ENCODE measurements at regions not wholly inside any gene's neighbourhood (a gene's known extent, or its start where the extent isn't known, plus 50 kb on each side); places are given as distances from the start of the nearest gene placed in this dataset.
"Not testable (repeated sequence)": the region's sequence is repeated elsewhere in the genome, so short reads cannot be mapped to it uniquely, and the experiment has no call there.

DNA sequence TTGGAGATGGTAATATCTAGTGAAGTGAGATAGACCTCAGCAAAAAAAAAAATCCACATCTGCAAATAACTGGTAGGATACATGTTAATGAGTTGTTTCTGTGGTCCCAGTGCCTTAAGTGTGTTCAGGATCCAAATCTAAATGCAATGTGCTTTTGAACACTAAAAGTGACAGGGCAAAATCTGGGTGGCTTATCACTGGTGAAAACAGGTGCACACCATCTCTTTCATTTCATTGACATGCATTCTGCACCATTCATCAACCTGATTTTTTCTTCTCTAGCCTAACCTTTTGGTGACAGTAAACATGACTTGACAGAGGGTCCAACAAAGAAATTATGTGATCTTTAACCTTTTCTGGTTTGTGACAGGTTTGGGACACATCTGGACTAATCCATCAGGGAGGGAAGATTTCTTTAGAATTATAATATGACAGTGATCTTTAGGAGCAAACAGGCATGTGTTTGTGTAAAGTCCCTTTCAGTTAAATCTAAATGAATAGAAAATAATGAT lies 201.6 kb upstream of the NEGR1 start:
- no peak for DNase-seq

DNA sequence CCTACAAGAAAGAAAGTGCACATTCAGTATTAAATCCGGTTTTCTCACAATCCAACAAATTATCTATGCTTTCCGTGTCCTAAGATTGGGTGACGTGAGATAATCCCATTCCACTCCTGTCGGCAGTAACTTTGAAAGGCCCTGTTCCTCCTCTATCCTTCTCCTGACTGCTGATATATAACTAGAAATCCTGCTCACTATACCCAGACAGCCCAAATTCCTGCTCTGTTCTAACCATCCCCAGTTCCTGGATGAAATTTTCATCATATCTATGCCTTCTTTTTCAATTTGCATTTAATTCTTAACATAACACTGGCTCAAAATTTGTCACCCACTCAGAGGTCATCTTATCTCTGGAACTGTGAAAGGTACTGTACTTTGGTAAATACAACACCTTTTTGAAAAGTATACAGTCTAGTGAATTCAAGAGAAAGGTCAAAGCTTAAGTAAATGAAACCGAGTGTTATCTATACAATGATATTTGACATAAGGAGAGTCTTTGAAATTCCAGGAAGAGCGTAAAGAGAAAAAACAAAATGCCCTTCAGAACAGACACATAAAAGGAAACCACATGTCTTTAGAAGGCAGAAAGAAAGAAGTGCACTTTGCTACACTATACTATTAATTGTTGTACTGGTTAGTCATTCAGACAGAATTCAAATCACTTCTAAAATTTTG lies 200.5 kb upstream of the NEGR1 start:
- no peak for DNase-seq

DNA sequence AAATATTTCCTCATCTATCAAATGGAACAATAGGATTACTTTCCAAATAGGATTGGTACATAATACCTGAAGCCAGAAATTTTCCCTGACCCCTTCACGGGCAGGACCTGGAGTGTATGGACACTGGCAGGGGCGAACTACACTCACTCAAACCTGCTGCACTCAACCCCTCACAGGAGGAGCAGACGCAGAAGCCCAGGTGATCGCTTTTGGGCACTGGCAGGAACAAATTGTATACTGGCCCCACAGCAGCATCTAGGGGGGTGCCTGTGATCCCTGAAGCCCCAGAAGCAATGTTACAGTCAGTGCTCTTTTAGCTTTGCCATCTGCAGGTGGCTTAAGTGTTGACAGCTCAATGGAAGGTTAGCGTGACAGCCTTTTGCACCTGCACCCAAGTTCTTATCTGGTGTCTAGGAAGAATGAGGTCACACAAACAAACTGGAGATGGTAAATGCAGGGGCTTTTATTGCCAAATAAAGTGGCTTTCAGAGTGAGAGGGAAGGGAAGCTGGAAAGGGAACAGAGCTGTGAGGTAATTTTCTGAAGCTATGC lies 199.2 kb upstream of the NEGR1 start:
- no peak for DNase-seq

DNA sequence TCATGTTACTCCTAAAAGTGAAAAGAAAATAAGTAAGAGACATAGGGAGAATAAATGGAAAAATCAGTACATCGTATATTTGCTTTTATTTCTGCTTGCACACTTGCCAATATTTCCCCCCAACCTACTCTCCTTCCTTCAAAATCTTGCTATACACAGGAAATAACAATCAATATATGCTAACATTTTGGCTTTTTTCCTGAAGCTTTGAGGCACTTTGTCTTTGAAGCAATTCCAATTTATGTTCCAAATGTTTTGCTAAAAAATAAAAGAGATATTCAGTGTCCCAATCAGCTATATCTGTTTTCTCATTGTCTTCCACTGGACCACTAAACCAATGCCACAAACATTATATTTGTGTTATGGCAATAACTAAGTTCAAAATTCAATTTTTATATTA lies 184.0 kb upstream of the NEGR1 start:
- DNase-seq: no peak

DNA sequence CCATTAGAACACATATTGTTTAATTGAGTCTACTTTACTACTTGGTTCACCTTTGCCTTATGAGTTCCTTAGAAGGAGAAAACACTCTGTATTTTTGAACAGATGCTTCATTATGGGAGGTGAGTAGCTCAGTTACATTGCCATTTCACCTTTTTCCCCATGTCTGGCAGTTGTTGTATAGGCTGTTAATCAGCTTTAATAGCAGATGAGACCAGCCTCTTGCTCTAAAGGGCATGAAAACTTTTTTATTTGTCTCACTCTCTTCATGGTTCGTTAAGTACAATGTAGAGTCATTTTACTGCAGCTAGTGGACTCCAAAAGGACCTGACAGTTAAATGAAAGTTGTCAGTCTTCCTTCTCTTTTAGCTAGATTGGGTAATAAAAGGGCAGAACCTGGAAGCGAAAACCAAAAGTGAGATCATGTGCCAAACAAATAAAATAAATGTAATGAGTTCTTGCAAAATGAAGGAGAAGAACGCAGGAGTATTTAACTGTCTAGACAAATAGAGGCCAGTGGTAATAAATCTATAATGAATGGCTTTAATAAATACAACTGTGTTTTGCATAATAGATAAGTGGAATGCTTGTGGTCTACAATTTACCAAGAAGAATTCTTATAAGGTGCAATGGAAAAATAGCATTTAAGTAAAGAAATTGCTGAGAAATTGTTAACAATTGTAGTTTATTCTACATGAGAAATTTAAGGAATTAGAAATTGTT lies 180.0 kb upstream of the NEGR1 start:
- DNase-seq: peak; percentile 29

DNA sequence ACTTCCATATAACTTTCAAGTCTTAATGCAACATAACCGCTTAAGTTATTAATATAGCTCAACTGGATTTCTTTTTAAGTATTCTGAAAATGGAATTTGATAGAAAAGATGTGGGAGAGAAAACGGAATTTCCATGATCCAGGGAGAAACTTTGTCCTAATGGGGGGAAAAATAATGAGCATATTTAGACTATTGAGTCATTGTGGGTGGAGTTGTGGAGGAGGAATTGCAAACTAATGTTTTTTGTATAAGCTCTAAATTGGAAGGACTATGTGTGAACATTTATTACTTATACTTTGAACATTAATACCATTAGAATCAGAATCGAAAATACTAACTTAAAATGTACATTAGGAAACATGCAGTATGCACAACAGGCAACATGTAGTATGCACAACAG lies 159.9 kb upstream of the NEGR1 start:
- DNase-seq: no peak

DNA sequence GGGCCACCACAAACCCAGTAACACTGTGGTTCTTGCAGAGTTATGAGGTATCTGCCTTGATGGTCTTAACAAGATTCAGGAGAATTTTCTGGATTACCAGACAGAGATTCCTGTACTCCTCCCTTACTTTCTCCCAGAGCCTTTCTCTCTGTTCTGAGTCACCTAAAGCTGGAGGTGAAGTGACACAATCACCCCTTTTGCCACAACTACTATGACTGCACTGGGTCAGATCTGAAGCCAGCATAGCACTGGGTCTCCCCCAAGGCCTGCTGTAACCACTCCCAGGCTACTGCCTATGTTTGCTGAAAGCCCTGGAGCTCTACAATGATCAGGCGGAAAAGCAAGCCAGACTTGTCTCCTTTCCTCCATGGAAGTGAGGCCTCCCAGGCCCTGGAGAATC lies 156.7 kb upstream of the NEGR1 start:
- DNase-seq: no peak

DNA sequence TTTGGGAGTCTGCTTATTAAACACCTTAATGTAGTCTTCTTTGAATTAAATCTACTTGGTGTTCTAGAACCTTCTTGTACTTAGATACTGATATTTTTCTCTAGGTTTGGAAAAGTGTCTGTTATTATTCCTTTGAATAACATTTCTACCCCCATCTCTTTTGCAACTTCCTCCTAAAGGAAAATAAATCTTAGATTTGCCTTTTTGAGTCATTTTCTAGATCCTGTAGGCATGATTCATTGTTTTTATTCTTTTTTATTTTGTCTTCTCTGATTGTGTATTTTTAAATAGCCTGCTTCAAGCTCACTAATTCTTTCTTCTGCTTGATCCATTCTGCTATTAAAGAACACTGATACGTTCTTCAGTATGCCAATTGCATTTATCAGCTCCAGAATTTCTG lies 155.9 kb upstream of the NEGR1 start:
- no peak for DNase-seq

DNA sequence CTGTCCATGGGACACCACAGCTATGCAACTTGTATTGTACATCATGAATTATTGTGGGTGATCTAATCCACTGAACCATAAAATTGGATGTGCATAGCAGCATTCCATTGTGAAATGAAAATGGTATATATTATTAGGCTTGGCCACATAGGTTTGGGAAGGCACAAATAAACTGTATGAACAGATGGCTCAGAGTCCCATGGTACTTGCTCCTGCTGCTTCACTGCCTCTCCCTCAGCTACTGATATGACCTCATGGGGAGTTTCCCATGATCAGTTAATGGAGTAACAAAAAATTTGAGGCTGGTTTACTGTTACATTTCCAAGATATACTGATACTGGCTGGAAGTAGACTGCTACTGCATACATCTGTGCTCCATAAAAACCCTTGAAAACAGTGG lies 152.7 kb upstream of the NEGR1 start:
- DNase-seq: peak; percentile 67

DNA sequence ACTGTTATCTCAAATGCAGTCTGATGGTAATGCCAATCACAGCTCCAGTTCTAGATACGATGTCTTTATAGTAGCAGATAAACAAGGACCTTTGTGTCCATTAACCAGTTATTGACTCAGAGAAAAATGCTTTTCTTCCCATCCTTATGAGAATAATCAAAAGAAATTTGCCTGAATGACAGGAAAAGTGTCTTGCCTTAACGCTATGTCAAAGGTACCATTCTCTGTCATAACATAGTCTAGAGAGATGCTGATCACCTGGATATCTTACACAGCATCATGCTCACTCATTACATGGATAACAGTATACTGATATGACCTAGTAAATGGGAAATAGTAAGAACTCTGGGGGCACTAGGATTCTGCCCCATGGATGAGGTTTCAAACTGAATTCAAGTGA lies 151.7 kb upstream of the NEGR1 start:
- DNase-seq: no peak

DNA sequence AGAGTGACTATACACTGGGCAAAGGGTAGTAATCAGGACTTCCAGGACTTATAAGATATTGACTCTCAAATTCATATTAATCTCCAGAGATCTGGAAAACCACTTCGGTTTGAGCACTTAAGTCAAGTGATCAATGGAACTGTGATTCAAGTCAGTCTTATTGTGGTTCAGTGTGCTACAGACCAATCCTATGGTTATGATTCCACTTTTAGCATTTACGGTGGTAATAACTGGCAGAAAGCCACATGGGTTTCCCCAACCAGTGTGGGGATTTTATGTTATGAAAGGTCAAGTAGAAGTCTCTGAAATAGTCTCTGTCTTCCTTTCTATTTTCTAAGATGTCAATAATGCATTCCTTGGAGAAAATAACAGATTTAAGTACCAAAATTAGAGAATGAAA lies 151.3 kb upstream of the NEGR1 start:
- no peak for DNase-seq

DNA sequence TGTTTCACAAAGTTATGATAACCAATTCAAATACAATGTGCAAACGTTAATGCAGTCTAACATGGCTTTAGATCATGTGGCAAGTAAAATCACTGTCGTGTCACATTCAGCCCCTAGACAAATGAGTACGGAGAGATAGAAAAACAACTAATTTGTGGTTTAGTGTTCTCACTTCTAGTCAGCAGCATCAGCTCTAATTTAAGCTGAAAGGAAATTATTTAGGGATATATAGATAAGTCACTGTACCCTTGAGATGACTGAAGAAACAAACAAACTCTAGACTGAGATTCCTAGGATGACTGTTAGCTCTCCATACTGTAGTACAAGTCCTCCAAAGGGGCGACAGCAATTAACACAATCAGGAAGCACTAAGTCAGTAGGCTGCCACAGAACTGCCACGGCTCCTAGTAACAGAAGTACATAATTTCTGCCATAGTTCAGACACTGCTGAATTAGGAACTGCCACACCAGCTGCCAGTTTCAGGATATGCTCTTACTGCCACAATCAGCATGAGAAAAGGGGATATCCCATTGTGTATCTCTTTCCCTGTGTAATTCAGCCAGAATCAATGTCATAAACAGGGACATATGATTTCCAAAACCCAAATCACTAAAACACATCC lies 150.4 kb upstream of the NEGR1 start:
- DNase-seq: no peak

DNA sequence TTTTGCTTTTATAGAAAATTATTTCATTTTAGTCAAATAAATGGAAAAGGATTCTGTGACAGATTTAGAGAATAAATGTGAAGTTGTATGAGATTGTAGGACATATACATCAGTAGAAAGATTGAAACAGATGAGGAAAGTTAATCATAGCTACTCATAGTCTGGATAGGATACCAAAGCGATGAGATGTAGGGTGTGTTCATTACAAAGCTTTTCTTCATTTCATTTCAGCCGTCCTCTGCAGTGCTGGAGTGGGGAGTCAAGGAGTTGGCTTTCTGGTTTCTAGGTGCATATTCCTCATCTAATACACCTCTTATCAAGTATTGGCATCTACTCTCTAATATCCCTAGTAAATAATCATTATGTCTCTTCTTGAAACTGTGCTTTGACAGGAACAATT lies 149.5 kb upstream of the NEGR1 start:
- no peak for DNase-seq

DNA sequence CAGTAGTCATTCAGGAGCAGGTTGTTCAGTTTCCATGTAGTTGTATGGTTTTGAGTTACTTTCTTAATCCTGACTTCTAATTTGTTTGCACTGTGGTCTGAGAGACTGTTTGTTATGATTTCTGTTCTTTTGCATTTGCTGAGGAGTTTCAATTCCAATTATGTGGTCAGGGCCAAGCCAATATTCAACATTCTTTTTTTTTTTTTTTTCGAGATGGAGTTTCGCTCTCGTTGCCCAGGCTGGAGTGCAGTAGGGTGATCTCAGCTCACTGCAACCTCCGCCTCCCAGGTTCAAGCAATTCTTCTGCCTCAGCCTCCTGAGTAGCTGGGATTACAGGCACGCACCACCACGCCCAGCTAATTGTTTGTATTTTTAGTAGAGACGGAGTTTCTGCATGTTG lies 145.9 kb upstream of the NEGR1 start:
- DNase-seq: not testable (repeated sequence)

DNA sequence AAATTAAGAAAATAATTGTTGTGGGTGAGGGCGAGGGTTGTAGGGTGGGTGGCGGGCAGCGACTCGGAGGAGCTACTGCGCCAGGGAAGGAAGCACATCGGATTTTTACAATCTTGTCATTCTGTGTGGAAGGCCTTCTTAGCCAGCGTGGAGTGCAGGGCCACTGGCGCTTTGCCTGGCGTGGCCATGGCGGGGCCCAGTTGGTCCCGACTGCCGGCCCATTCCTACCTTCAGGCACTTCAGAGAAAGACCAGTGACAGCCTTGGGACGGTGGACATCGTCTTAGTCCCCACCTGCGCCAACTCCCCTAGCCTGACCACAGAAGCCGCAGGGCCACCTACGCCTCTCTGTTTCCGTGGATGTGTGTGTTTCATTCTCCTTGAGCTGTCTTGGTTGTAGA lies 136.9 kb upstream of the NEGR1 start:
- DNase-seq: no peak

DNA sequence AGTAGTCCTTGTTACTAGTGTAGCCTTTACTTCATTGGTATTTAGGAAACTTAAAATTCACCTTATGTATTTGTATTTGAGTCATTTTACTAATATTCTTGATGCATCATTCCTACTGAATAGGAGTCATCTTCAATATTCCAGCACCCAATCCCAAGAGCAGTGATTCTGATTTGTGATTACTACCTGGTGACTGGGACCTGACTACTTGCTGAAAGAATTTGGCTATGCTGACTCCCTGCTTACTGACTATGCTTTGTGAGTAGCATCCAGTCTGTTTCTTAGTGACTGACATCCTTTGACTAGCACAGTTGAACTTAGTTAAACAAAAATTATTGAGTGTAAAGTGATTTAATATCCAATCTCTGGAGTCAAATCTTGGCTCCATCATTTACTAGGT lies 129.9 kb upstream of the NEGR1 start:
- no peak for DNase-seq

DNA sequence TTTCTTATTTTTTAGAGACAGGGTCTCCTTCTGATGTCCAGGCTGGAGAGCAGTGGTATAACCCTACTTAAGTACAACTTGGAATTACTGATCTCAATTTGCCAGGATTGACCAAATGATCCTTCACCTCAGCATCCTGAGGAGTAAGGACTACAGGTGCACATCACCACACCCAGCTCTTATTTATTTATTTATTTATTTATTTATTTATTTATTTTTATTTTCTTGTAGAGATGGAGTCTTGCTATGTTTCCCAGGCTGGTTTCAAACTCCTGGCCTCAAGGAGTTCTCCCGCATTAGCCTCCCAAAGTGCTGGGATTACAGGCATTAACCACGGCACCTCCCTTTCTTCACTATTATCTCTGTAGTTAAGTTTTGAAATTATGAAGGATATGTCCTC lies 117.5 kb upstream of the NEGR1 start:
- DNase-seq: no peak

DNA sequence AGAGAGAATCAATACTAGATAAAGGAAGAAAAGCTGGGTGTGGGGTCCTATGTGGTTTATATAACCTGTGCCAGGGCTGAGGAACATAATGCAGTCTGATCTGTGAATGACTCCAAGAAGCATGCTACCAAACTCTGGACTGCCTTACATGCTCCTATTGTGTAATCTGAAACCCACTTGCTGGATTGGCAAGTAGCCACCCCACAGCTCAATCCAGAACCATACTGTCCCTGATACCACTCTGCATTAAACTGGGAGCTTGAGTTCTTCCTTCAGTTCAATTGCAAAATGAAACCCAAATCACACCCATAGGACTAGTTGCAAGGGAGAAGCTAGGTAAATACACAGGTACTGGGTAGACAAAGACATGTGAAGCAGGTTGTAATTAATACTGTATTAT lies 115.4 kb upstream of the NEGR1 start:
- peak; percentile 30 for DNase-seq

DNA sequence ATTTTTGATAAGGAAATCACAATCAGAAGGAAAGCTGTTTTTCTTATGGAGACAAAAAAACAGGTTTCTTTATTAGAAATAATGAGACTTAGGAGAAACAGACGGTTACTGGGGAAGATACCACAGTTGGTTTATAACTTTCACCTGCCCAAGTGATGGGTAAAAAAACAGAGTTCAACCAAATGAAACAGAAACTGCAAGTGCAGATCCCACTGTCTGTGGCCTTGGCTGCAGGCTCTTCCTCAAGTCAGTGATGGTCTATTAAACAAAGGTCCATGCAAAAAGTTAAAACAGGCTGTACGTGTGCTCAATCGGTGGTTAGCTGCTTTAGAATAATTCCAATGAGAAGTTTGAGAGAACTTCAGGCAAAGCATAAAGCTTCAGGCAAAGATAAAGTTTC lies 112.1 kb upstream of the NEGR1 start:
- no peak for DNase-seq

DNA sequence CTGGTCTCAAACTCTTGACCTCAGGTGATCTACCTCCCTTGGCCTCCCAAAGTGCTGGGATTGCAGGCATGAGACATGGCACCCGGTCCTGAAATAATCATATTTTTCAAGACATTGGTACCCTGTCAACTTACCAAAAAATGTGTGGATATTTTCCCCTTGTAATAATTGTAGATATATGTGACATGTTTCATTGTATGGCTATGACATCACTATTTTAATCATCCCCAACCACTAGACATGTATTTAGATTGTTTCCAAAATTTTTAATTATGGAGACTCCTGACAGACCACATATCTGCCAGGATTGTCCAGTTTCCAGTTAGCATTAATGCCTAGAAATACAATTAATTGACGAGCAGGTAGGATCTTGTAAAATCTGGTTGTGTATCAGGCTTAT lies 96.7 kb upstream of the NEGR1 start:
- no peak for DNase-seq

DNA sequence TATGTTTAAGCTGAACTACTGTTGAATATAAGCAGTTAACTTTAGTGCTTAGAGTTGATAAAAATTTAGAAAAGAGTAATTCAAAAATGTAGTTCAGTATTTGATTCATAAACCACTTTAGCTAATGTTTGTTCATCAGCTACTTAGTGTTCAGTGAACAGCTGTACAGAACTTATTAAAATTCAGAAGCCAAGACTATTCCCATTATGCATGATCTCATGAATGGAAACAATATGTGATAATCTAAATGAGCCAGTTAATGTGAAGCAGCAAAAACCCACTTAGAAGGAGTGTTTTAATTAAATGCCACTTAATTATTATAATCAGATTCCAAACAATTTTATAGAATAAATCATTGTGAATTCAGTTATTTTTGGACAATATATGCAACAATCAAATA lies 92.9 kb upstream of the NEGR1 start:
- no peak for DNase-seq

DNA sequence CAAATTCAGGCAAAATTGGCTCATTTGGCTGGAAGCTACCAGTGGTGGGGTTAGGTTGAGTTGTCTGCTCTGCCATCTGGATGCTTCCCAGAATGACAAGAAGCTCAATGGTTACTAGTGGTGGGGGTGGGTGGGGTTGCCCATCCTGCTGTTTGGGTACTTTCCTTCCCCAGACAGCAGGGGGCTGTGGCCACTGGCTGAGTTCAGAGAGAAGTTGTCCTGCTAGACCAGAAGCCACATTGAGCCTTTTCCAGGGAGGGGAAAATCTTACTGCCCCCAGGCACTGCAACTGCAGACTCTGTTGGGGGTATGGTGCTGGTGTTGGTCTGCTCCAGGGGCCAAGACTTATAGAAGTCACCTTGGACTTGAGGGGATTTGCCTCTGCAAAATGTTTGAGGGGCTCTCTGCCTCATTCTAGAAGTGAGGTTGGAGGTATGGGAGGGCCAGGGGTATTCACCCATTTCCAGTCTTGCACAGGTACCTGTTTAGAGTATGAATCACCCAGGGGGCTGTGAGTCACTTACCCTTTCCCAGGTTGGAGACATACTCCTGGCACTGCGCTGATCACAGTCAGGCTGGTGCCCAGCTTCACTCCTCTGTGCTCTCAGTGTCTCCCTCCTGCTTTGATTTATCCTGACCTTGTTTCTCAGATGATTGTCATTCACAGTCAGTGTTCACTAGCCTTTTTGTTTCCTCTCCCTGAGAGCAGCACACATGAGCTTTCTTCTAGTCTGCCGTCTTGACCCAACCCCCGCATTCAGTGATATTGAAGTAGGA lies 89.1 kb upstream of the NEGR1 start:
- DNase-seq: no peak

DNA sequence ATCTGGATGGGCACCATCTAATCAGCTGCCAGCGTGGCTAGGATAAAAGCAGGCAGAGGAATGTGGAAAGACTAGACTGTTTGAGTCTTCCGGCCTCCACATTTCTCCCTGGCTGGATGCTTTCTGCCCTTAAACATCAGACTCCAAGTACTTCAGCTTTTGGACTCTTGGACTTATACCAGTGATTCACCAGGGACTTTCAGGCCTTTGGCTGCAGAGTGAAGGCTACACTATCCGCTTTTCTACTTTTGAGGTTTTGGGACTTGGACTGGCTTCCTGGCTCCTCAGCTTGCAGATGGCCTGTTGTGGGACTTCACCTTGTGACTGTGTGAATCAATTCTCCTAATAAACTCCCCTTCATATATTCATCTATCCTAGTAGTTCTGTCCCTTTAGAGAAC lies 88.5 kb upstream of the NEGR1 start:
- not testable (repeated sequence) for DNase-seq

Data from NCI-H69 (cell line).